ENCODE measurements at regions not wholly inside any gene's neighbourhood (a gene's known extent, or its start where the extent isn't known, plus 50 kb on each side); places are given as distances from the start of the nearest gene placed in this dataset.

GRCh38 chr10:114885443-114885842, 52.6 kb upstream of the TRUB1 start:
- peaks cover 25% of the 10 kb centered on the region for H3K4me1 Mint-ChIP-seq (ENCODE audit: unreplicated experiment)
- no peak overlapping the region for H3K27ac Mint-ChIP-seq (ENCODE audit: unreplicated experiment)
- no peak overlapping the region for H3K4me3 Mint-ChIP-seq (ENCODE audit: unreplicated experiment)
- H3K27me3 Mint-ChIP-seq (ENCODE audit: unreplicated experiment): no peaks in the 10 kb centered on the region
- no peak for TF ChIP-seq CTCF (IDR thresholded peaks at IDR 0.05)
- H3K9me3 Mint-ChIP-seq (ENCODE audit: unreplicated experiment): no peaks in the 10 kb centered on the region
- no peaks in the 10 kb centered on the region for H3K36me3 Mint-ChIP-seq (ENCODE audit: unreplicated experiment)
- DNase-seq (ENCODE audit: extremely low spot score, unreplicated experiment): no peak
